K562 (cell line): ENCODE measurements at regions not wholly inside any gene's neighbourhood (a gene's known extent, or its start where the extent isn't known, plus 50 kb on each side); places are given as distances from the start of the nearest gene placed in this dataset.

ENCODE experiments used
- BRF1 ChIP-seq: IDR thresholded peaks from 3 replicates; pipeline ENCODE4 v1.6.1; 2011; ENCODE audit warnings: borderline replicate concordance, mild to moderate bottlenecking; ENCODE audit not compliant: insufficient read length; ENCODE audit errors: extremely low read depth
- KLF16 ChIP-seq: IDR thresholded peaks from 2 replicates; pipeline ENCODE4 v1.6.1; 2016; ENCODE audit warnings: antibody characterized with exemption
- SNRNP70 ChIP-seq: fragments of 200-400 bp; formaldehyde crosslinking; optimal IDR thresholded peaks from 2 replicates; pipeline ENCODE3; 2017; ENCODE audit warnings: low read depth, low read length
- ZBTB8A ChIP-seq: fragments of 450-650 bp; IDR thresholded peaks from 2 replicates; pipeline ENCODE4 v1.6.1; 2018; ENCODE audit warnings: mild to moderate bottlenecking, moderate library complexity; ENCODE audit not compliant: partially characterized antibody
- TF ChIP-seq, protein P1 (sequence below), 2 experiments: fragments of 150-350 bp in 1 of 2; IDR thresholded peaks; 2 replicates each; pipeline ENCODE4 v1.6.1; 2012 to 2016; ENCODE audit warnings: low read depth in 2 of 2, low read length in 2 of 2, mild to moderate bottlenecking in 1 of 2, moderate library complexity in 1 of 2
- TF ChIP-seq, protein P2 (sequence below): fragments of 250-450 bp; sonication (Bioruptor Pico); IDR thresholded peaks from 2 replicates; pipeline ENCODE4 v1.5.0; 2021
- TF ChIP-seq, protein P3 (sequence below): sonication (generic); formaldehyde crosslinking; IDR thresholded peaks from 2 replicates; pipeline ENCODE4 v1.8.0; 2022; ENCODE audit warnings: missing genetic modification reagents, mild to moderate bottlenecking, borderline replicate concordance

DNA sequence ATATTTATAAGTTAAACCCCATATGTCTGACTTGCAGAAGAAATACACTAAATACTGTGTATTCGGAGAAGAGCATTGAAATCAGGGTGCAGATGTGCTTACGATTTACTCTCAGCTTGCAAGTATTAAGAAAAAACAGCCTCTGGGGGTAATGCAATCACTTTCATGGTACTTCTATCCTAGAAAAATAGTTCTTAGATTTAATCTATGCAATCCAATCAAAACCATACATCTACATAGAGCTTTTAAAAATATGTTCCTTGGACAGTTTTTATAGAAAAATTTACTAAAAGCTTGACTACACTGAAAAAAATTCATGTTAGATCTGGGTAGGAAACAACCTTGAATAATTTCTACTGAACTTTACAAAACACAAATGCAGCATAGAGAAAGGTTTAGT lies 890.3 kb upstream of the ADGRL2 start (continued):
- TF ChIP-seq, protein P1, sequence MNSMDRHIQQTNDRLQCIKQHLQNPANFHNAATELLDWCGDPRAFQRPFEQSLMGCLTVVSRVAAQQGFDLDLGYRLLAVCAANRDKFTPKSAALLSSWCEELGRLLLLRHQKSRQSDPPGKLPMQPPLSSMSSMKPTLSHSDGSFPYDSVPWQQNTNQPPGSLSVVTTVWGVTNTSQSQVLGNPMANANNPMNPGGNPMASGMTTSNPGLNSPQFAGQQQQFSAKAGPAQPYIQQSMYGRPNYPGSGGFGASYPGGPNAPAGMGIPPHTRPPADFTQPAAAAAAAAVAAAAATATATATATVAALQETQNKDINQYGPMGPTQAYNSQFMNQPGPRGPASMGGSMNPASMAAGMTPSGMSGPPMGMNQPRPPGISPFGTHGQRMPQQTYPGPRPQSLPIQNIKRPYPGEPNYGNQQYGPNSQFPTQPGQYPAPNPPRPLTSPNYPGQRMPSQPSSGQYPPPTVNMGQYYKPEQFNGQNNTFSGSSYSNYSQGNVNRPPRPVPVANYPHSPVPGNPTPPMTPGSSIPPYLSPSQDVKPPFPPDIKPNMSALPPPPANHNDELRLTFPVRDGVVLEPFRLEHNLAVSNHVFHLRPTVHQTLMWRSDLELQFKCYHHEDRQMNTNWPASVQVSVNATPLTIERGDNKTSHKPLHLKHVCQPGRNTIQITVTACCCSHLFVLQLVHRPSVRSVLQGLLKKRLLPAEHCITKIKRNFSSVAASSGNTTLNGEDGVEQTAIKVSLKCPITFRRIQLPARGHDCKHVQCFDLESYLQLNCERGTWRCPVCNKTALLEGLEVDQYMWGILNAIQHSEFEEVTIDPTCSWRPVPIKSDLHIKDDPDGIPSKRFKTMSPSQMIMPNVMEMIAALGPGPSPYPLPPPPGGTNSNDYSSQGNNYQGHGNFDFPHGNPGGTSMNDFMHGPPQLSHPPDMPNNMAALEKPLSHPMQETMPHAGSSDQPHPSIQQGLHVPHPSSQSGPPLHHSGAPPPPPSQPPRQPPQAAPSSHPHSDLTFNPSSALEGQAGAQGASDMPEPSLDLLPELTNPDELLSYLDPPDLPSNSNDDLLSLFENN (IDR thresholded peaks at IDR 0.05; ENCODE audit: low read depth in 2 of 2, low read length in 2 of 2): no peak
- TF ChIP-seq, protein P2, sequence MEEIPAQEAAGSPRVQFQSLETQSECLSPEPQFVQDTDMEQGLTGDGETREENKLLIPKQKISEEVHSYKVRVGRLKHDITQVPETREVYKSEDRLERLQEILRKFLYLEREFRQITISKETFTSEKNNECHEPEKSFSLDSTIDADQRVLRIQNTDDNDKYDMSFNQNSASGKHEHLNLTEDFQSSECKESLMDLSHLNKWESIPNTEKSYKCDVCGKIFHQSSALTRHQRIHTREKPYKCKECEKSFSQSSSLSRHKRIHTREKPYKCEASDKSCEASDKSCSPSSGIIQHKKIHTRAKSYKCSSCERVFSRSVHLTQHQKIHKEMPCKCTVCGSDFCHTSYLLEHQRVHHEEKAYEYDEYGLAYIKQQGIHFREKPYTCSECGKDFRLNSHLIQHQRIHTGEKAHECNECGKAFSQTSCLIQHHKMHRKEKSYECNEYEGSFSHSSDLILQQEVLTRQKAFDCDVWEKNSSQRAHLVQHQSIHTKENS: no peak
- TF ChIP-seq BRF1 (no peak), SNRNP70 (no peak), KLF16 (no peak), ZBTB8A (no peak)
- TF ChIP-seq, protein P3, sequence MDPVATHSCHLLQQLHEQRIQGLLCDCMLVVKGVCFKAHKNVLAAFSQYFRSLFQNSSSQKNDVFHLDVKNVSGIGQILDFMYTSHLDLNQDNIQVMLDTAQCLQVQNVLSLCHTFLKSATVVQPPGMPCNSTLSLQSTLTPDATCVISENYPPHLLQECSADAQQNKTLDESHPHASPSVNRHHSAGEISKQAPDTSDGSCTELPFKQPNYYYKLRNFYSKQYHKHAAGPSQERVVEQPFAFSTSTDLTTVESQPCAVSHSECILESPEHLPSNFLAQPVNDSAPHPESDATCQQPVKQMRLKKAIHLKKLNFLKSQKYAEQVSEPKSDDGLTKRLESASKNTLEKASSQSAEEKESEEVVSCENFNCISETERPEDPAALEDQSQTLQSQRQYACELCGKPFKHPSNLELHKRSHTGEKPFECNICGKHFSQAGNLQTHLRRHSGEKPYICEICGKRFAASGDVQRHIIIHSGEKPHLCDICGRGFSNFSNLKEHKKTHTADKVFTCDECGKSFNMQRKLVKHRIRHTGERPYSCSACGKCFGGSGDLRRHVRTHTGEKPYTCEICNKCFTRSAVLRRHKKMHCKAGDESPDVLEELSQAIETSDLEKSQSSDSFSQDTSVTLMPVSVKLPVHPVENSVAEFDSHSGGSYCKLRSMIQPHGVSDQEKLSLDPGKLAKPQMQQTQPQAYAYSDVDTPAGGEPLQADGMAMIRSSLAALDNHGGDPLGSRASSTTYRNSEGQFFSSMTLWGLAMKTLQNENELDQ (CRISPR knock-in tag): no peak
